SK-N-MC (cell line): ENCODE measurements at regions not wholly inside any gene's neighbourhood (a gene's known extent, or its start where the extent isn't known, plus 50 kb on each side); places are given as distances from the start of the nearest gene placed in this dataset.

ENCODE experiments used
- EZH2 ChIP-seq: fragments of 200-600 bp; sonication (generic); IDR thresholded peaks from one replicate; pipeline ENCODE4 v1.6.1; 2017; ENCODE audit warnings: antibody characterized with exemption
- FOXP2 ChIP-seq: optimal IDR thresholded peaks from 2 replicates; pipeline ENCODE3; 2011; ENCODE audit warnings: mild to moderate bottlenecking, moderate library complexity; ENCODE audit not compliant: insufficient read depth; ENCODE audit errors: extremely low read length, control extremely low read depth
- POLR2AphosphoS5 ChIP-seq: IDR thresholded peaks from 2 replicates; pipeline ENCODE4 v1.6.1; 2012; ENCODE audit warnings: mild to moderate bottlenecking, low read depth, low read length, borderline replicate concordance

DNA sequence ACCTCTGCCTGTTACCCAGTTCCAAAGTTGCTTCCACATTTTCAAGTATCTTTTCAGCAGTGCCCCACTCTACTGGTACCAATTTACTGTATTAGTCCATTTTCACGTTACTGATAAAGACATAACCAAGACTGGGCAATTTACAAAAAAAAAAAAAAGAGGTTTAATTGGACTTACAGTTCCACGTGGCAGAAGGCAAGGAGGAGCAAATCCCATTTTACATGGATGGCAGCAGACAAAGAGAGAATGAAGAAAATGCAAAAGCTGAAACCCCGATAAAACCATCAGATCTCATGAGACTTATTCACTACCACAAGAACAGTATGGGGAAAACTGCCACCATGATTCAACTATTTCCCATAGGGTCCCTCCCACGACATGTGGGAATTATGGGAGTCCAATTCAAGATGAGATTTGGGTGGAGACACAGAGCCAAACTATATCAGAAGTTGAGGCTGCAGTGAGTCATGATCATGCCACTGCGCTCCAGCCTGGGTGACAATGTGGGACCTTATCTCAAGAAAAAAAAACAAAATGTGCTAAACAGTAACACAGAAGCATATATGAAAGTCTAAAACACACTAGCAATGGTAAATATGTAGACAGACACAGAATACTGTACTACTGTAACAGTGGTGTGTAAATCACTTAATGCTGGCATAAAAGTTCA is 190.3 kb upstream of the ZC3H12C start:
- TF ChIP-seq POLR2AphosphoS5 (no peak), EZH2 (no peak), FOXP2 (no peak)
